OCI-LY1 (cell line): ENCODE measurements at regions not wholly inside any gene's neighbourhood (a gene's known extent, or its start where the extent isn't known, plus 50 kb on each side); places are given as distances from the start of the nearest gene placed in this dataset.

Experiments used
- EZH2 ChIP-seq: fragments of 200-600 bp; sonication (generic), shearing (Covaris generic); IDR thresholded peaks from 2 replicates; pipeline ENCODE4 v1.8.0; 2017; ENCODE audit warnings: borderline replicate concordance, mixed run types, mild to moderate bottlenecking, antibody characterized with exemption, low read length, moderate library complexity, mixed read lengths
- TF ChIP-seq, protein P1 (sequence below): fragments of 200-600 bp; sonication (generic), shearing (Covaris generic); IDR thresholded peaks from 2 replicates; pipeline ENCODE4 v1.5.1; 2017; ENCODE audit warnings: mild to moderate bottlenecking, antibody characterized with exemption, low read length, moderate library complexity, mixed read lengths

DNA sequence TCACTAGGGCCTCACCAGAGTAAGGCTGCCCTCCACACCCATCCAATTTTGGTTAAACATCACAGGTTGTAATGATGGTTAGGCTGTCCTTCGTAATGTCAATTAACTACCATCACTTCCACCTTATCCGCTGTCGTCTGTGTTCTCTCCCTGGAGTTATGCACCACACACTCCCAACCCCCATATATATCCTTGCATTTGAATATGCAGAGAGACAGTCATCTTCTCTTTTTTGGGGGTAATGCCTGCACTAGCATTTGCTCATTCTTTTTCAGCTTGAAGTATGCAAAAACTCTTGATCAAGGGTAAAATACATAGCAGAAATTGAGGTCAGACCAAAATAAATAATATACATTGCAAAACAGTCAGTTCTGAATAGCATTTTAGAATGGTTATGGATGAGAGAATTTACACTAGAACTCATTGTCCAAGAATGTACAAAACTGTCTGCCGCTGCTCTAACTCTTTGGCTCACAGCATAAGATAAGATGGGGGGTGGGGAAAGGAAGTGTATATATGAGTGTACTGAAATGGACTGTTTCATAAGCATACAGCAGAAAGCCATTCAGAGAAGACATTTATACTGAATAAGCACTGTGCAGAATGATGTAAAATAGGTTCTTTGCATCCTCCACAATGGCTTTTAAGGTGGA lies 397.8 kb upstream of the CHST9 start:
- TF ChIP-seq, protein P1, sequence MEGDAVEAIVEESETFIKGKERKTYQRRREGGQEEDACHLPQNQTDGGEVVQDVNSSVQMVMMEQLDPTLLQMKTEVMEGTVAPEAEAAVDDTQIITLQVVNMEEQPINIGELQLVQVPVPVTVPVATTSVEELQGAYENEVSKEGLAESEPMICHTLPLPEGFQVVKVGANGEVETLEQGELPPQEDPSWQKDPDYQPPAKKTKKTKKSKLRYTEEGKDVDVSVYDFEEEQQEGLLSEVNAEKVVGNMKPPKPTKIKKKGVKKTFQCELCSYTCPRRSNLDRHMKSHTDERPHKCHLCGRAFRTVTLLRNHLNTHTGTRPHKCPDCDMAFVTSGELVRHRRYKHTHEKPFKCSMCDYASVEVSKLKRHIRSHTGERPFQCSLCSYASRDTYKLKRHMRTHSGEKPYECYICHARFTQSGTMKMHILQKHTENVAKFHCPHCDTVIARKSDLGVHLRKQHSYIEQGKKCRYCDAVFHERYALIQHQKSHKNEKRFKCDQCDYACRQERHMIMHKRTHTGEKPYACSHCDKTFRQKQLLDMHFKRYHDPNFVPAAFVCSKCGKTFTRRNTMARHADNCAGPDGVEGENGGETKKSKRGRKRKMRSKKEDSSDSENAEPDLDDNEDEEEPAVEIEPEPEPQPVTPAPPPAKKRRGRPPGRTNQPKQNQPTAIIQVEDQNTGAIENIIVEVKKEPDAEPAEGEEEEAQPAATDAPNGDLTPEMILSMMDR, result no peak
- TF ChIP-seq EZH2, result no peak
